Liver (tissue), 7 donors: ENCODE measurements at regions not wholly inside any gene's neighbourhood (a gene's known extent, or its start where the extent isn't known, plus 50 kb on each side); places are given as distances from the start of the nearest gene placed in this dataset.
A peak's percentile ranks its signal among the peaks of the same experiment; 100 is the strongest.

ENCODE experiments used
- DNase-seq: peaks from one replicate; pipeline ENCODE4 v3.0.0-alpha.2; 2017; ENCODE audit warnings: low spot score
- H3K27ac ChIP-seq, 2 donors: one replicate each; pipeline ENCODE4 v1.7.0; 2013; ENCODE audit warnings: inconsistent platforms in 2 of 2, low read length in 2 of 2, control low read depth in 1 of 2, low read depth in 1 of 2, mild to moderate bottlenecking in 1 of 2
- H3K27me3 ChIP-seq, 4 donors: one replicate each; pipeline versions ENCODE4 v1.6.1 to v1.7.0; 2013; ENCODE audit warnings: low read length in 3 of 4, inconsistent platforms in 1 of 4, mild to moderate bottlenecking in 1 of 4, moderate library complexity in 1 of 4; ENCODE audit not compliant: control insufficient read depth in 4 of 4, insufficient read depth in 4 of 4
- H3K36me3 ChIP-seq, 4 donors: one replicate each; pipeline versions ENCODE4 v1.6.1 to v1.7.0; 2013; ENCODE audit warnings: low read length in 3 of 4, mild to moderate bottlenecking in 3 of 4, low read depth in 1 of 4, moderate library complexity in 1 of 4; ENCODE audit not compliant: control insufficient read depth in 4 of 4, insufficient read depth in 3 of 4
- H3K4me1 ChIP-seq, 4 donors: one replicate each; pipeline versions ENCODE4 v1.6.1 to v1.7.0; 2013; ENCODE audit warnings: low read length in 3 of 4, mild to moderate bottlenecking in 3 of 4, moderate library complexity in 1 of 4; ENCODE audit not compliant: control insufficient read depth in 4 of 4, insufficient read depth in 4 of 4
- H3K4me3 ChIP-seq, 3 donors: one replicate each; pipeline versions ENCODE4 v1.6.1 to v1.7.0; 2013; ENCODE audit warnings: low read length in 3 of 3, control low read depth in 1 of 3, low read depth in 1 of 3, mild to moderate bottlenecking in 1 of 3
- H3K9ac ChIP-seq, 2 donors: one replicate each; pipeline ENCODE4 v1.7.0; 2013; ENCODE audit warnings: low read length in 2 of 2, mild to moderate bottlenecking in 2 of 2, moderate library complexity in 2 of 2, control low read depth in 1 of 2, low read depth in 1 of 2
- H3K9me3 ChIP-seq, 4 donors: one replicate each; pipeline versions ENCODE4 v1.6.1 to v1.7.0; 2013; ENCODE audit warnings: low read length in 3 of 4; ENCODE audit not compliant: control insufficient read depth in 4 of 4
- EGR1 ChIP-seq, 2 donors: IDR thresholded peaks; 2 replicates each; pipeline ENCODE4 v1.6.1; 2016 to 2018; ENCODE audit warnings: antibody characterized with exemption in 2 of 2, low read depth in 2 of 2
- FOXA1 ChIP-seq: IDR thresholded peaks from 2 replicates; pipeline ENCODE4 v1.6.1; 2016; ENCODE audit warnings: antibody characterized with exemption
- FOXA2 ChIP-seq: IDR thresholded peaks from 2 replicates; pipeline ENCODE4 v1.6.1; 2016; ENCODE audit warnings: antibody characterized with exemption
- GABPA ChIP-seq, 2 donors: IDR thresholded peaks in 1 of 2; conservative IDR thresholded peaks in 1 of 2; 2 replicates each; pipeline ENCODE4 v1.6.1; 2016; ENCODE audit warnings: antibody characterized with exemption in 2 of 2, mild to moderate bottlenecking in 1 of 2, moderate library complexity in 1 of 2
- HNF4A ChIP-seq, 2 donors: conservative IDR thresholded peaks; 2 replicates each; pipeline ENCODE4 v1.6.1; 2016; ENCODE audit warnings: antibody characterized with exemption in 2 of 2, mild to moderate bottlenecking in 2 of 2
- HNF4G ChIP-seq: IDR thresholded peaks from 2 replicates; pipeline ENCODE4 v1.6.1; 2016; ENCODE audit warnings: antibody characterized with exemption
- JUND ChIP-seq, 2 donors: IDR thresholded peaks; 2 replicates each; pipeline ENCODE4 v1.6.1; 2016; ENCODE audit warnings: antibody characterized with exemption in 2 of 2
- NR2F2 ChIP-seq: IDR thresholded peaks from 2 replicates; pipeline ENCODE4 v1.6.1; 2016; ENCODE audit warnings: antibody characterized with exemption
- RAD21 ChIP-seq, 2 donors: IDR thresholded peaks; 2 replicates each; pipeline ENCODE4 v1.6.1; 2016; ENCODE audit warnings: antibody characterized with exemption in 2 of 2, mild to moderate bottlenecking in 2 of 2
- RXRA ChIP-seq, 2 donors: IDR thresholded peaks; 2 replicates each; pipeline ENCODE4 v1.6.1; 2017 to 2018; ENCODE audit warnings: antibody characterized with exemption in 2 of 2, mild to moderate bottlenecking in 1 of 2
- SP1 ChIP-seq: IDR thresholded peaks from 2 replicates; pipeline ENCODE4 v1.6.1; 2018; ENCODE audit warnings: antibody characterized with exemption, mild to moderate bottlenecking
- TAF1 ChIP-seq: conservative IDR thresholded peaks from 2 replicates; pipeline ENCODE4 v1.6.1; 2016; ENCODE audit warnings: antibody characterized with exemption, mild to moderate bottlenecking
- YY1 ChIP-seq: IDR thresholded peaks from 2 replicates; pipeline ENCODE4 v1.6.1; 2016; ENCODE audit warnings: antibody characterized with exemption, mild to moderate bottlenecking
- WGBS: extraction: QIAGEN DNeasy Blood & Tissue Kit; methylation state at CpG from one replicate; pipeline ENCODE4 v1.1.7; 2013; 5-methylcytosine and 5-hydroxymethylcytosine counted together
- TF ChIP-seq, protein P1 (sequence below): IDR thresholded peaks from 2 replicates; pipeline ENCODE4 v1.6.1; 2016; ENCODE audit warnings: antibody characterized with exemption, mild to moderate bottlenecking
- TF ChIP-seq, protein P2 (sequence below): IDR thresholded peaks from 2 replicates; pipeline ENCODE4 v1.6.1; 2016; ENCODE audit warnings: antibody characterized with exemption
- TF ChIP-seq, protein P3 (sequence below): IDR thresholded peaks from 2 replicates; pipeline ENCODE4 v1.6.1; 2016; ENCODE audit warnings: antibody characterized with exemption
- TF ChIP-seq, protein P4 (sequence below): IDR thresholded peaks from 2 replicates; pipeline ENCODE4 v1.6.1; 2016; ENCODE audit warnings: antibody characterized with exemption
- donor health status: healthy.
- donor health status: healthy.
- donor health status: healthy.
- donor health status: healthy.

DNA sequence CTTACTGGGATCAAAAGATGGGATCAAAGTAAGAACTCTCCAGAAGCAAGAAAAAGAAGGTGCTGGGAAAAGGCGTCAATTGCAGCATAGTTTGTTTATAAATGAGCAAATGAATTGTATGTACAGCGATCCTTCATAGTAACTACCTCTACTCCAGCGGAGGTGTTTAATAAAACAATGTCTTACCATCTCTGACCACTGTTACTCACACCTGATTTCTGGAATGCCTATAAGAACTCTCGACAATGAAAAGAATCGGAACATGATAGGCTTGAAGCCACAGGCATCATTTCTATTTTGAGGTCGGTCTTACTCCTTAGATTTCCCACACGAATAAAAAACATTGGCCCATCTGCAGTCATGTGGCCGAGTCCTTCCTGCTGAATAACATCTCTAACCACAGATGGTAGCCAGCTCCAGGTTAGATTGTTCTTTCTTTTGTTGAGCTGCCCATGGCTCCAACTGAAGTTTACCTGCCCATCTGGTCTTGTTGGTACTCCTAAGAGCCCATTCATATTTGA, 67.6 kb downstream of the CLDN34 start (continued):
- TF ChIP-seq, protein P1, sequence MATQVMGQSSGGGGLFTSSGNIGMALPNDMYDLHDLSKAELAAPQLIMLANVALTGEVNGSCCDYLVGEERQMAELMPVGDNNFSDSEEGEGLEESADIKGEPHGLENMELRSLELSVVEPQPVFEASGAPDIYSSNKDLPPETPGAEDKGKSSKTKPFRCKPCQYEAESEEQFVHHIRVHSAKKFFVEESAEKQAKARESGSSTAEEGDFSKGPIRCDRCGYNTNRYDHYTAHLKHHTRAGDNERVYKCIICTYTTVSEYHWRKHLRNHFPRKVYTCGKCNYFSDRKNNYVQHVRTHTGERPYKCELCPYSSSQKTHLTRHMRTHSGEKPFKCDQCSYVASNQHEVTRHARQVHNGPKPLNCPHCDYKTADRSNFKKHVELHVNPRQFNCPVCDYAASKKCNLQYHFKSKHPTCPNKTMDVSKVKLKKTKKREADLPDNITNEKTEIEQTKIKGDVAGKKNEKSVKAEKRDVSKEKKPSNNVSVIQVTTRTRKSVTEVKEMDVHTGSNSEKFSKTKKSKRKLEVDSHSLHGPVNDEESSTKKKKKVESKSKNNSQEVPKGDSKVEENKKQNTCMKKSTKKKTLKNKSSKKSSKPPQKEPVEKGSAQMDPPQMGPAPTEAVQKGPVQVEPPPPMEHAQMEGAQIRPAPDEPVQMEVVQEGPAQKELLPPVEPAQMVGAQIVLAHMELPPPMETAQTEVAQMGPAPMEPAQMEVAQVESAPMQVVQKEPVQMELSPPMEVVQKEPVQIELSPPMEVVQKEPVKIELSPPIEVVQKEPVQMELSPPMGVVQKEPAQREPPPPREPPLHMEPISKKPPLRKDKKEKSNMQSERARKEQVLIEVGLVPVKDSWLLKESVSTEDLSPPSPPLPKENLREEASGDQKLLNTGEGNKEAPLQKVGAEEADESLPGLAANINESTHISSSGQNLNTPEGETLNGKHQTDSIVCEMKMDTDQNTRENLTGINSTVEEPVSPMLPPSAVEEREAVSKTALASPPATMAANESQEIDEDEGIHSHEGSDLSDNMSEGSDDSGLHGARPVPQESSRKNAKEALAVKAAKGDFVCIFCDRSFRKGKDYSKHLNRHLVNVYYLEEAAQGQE: no peak
- TF ChIP-seq HNF4G (no peak), NR2F2 (no peak), RAD21 (IDR thresholded peaks at IDR 0.05) (no peak), JUND (IDR thresholded peaks at IDR 0.05) (no peak), FOXA1 (no peak), GABPA (IDR thresholded peaks at IDR 0.05 in 1 of 2, conservative IDR thresholded peaks at IDR 0.05 in 1 of 2) (no peak), YY1 (no peak)
- TF ChIP-seq, protein P2, sequence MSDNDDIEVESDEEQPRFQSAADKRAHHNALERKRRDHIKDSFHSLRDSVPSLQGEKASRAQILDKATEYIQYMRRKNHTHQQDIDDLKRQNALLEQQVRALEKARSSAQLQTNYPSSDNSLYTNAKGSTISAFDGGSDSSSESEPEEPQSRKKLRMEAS: no peak

DNA sequence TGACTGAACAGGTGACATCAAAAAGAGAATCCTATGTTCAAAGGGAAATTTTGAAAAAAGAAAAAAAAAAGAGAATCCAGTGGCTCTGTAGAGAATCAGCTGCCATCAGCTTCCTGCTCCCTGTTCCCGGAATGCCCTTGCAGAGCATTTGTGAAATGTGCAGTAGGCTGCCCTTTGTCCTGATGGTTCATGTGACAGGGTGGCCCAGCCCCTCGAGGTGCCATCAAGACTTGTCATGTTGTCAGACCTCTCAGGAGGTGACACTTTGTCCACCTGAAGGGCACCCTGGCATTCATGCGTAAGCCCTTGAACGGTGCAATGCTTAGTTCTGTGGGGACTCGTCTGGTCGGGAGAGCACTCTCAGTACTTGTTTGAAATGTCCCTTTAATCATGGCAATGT, 71.4 kb downstream of the CLDN34 start:
- H3K9ac ChIP-seq: no peak overlapping the region
- WGBS: 84% methylated on average over 6 of the region's 6 CpGs
- no peaks in the 10 kb centered on the region for H3K9me3 ChIP-seq
- H3K27me3 ChIP-seq: no peaks in the 10 kb centered on the region
- no peak for DNase-seq
- H3K36me3 ChIP-seq: no peaks in the 10 kb centered on the region
- TF ChIP-seq HNF4A (conservative IDR thresholded peaks at IDR 0.05) (peak in 1 of 2 donors; percentile 26), RXRA (IDR thresholded peaks at IDR 0.05) (no peak), HNF4G (no peak), JUND (IDR thresholded peaks at IDR 0.05) (no peak)
- no peak overlapping the region for H3K4me3 ChIP-seq
- no peak overlapping the region for H3K27ac ChIP-seq
- no peaks in the 10 kb centered on the region for H3K4me1 ChIP-seq

DNA sequence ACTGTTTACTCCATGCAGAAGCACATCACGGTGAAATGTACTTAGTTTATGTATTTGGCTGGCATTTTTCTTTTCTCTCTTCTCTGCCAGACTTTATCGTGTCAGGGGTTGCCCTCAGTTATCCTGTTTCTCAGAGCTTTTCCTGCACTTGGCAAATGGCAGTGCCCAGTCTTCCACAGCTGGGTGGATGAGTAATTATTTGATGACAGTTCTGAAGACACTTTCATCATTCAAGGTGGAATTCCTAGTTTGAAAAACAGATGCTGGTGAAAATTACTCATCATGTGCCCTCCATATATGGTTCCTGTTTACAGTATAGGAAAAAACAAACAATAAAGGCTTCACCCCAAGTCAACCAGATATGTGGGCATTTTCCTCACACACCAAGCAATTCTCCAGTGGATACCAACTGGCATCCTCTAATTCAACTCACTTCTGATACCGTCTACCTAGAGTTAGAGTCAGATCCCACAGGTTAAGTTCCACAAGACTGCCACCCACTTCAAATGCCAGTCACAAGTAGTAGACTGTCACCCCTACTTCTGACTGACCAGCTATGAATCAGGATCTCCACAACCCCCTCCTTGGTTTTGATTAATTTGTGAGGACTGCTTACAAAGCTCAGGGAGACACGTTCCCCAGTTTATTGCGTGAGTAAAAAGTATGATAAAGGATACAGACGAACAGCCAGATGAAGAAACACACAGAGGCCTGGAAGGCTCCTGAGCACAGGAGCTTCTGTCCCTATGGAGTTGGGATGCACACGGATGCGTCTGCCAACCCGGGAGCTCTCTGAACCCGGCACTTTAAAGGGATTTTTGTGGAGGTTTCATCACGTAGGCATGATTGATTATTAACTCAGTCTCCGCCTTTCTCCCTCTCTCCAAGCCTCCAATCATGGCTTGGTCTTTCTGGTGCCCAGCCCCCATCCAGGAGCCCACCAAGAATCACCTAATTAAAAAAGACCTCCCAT, 72.9 kb downstream of the CLDN34 start:
- no peak overlapping the region for H3K27ac ChIP-seq
- H3K9ac ChIP-seq: no peak overlapping the region
- H3K9me3 ChIP-seq: no peaks in the 10 kb centered on the region
- no peak for DNase-seq
- no peak overlapping the region for H3K4me3 ChIP-seq
- H3K27me3 ChIP-seq: no peaks in the 10 kb centered on the region
- H3K4me1 ChIP-seq: no peaks in the 10 kb centered on the region
- WGBS: 61% methylated on average over 12 of the region's 12 CpGs
- H3K36me3 ChIP-seq: no peaks in the 10 kb centered on the region
- TF ChIP-seq, protein P2: no peak
- no peak for TF ChIP-seq SP1
- TF ChIP-seq RAD21 (IDR thresholded peaks at IDR 0.05): no peak
- TF ChIP-seq, protein P3, sequence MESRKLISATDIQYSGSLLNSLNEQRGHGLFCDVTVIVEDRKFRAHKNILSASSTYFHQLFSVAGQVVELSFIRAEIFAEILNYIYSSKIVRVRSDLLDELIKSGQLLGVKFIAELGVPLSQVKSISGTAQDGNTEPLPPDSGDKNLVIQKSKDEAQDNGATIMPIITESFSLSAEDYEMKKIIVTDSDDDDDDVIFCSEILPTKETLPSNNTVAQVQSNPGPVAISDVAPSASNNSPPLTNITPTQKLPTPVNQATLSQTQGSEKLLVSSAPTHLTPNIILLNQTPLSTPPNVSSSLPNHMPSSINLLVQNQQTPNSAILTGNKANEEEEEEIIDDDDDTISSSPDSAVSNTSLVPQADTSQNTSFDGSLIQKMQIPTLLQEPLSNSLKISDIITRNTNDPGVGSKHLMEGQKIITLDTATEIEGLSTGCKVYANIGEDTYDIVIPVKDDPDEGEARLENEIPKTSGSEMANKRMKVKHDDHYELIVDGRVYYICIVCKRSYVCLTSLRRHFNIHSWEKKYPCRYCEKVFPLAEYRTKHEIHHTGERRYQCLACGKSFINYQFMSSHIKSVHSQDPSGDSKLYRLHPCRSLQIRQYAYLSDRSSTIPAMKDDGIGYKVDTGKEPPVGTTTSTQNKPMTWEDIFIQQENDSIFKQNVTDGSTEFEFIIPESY: no peak
- TF ChIP-seq HNF4G: no peak
- TF ChIP-seq NR2F2: no peak
- no peak for TF ChIP-seq FOXA1
- no peak for TF ChIP-seq JUND (IDR thresholded peaks at IDR 0.05)
- no peak for TF ChIP-seq HNF4A (conservative IDR thresholded peaks at IDR 0.05)
- TF ChIP-seq, protein P1: no peak
- no peak for TF ChIP-seq TAF1
- TF ChIP-seq GABPA (IDR thresholded peaks at IDR 0.05 in 1 of 2, conservative IDR thresholded peaks at IDR 0.05 in 1 of 2): no peak
- no peak for TF ChIP-seq FOXA2
- TF ChIP-seq, protein P4, sequence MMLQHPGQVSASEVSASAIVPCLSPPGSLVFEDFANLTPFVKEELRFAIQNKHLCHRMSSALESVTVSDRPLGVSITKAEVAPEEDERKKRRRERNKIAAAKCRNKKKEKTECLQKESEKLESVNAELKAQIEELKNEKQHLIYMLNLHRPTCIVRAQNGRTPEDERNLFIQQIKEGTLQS: no peak
- TF ChIP-seq RXRA (IDR thresholded peaks at IDR 0.05): no peak
- TF ChIP-seq EGR1 (IDR thresholded peaks at IDR 0.05; ENCODE audit: low read depth in 2 of 2): no peak
